Transverse colon (tissue), 4 donors: ENCODE measurements at regions not wholly inside any gene's neighbourhood (a gene's known extent, or its start where the extent isn't known, plus 50 kb on each side); places are given as distances from the start of the nearest gene placed in this dataset.

Experiments
- DNase-seq: peaks from one replicate; pipeline ENCODE4 v3.0.0-alpha.2; 2019
- H3K27ac ChIP-seq, 4 donors: fragments of 200-600 bp; sonication (generic); 2 replicates each; pipeline ENCODE4 v1.5.1; 2016 to 2018; ENCODE audit warnings: inconsistent platforms in 4 of 4
- H3K27me3 ChIP-seq: fragments of 200-600 bp; sonication (generic); 2 replicates; pipeline ENCODE4 v1.5.1; 2017; ENCODE audit warnings: inconsistent platforms
- H3K36me3 ChIP-seq, 4 donors: fragments of 200-600 bp; sonication (generic); 2 replicates each; pipeline ENCODE4 v1.5.1; 2017 to 2019; ENCODE audit warnings: inconsistent platforms in 4 of 4
- H3K4me1 ChIP-seq, 4 donors: fragments of 200-600 bp; sonication (generic); 2 replicates each; pipeline ENCODE4 v1.5.1; 2017 to 2020; ENCODE audit warnings: inconsistent platforms in 4 of 4
- H3K4me3 ChIP-seq, 4 donors: fragments of 200-600 bp; sonication (generic); 1 replicate in 1 of 4; 2 replicates in 3 of 4; pipeline versions ENCODE4 v1.5.1 to v1.6.1; 2017 to 2019; ENCODE audit warnings: inconsistent platforms in 4 of 4
- H3K9me3 ChIP-seq, 2 donors: fragments of 200-600 bp; sonication (generic); 2 replicates each; pipeline ENCODE4 v1.5.1; 2017 to 2019; ENCODE audit warnings: inconsistent platforms in 2 of 2
- EP300 ChIP-seq: sonication (generic); formaldehyde crosslinking; IDR thresholded peaks from one replicate; pipeline ENCODE4 v1.6.1; 2017; ENCODE audit warnings: antibody characterized with exemption, low read depth
- POLR2A ChIP-seq: fragments of 450-650 bp; IDR thresholded peaks from one replicate; pipeline ENCODE4 v1.6.1; 2016; ENCODE audit warnings: antibody characterized with exemption, mild to moderate bottlenecking, moderate library complexity
- POLR2AphosphoS5 ChIP-seq, 3 donors: sonication (generic); formaldehyde crosslinking; IDR thresholded peaks; one replicate each; pipeline ENCODE4 v1.6.1; 2016; ENCODE audit warnings: antibody characterized with exemption in 3 of 3
- WGBS, 2 donors: methylation state at CpG; one replicate each; pipeline ENCODE4 v1.1.5; 2018; ENCODE audit warnings: low coverage in 1 of 2; 5-methylcytosine and 5-hydroxymethylcytosine counted together
- in situ Hi-C, 4 donors: fragments of 200-750 bp; cut with MboI; loops; one replicate each; pipeline versions ENCODE4 v1.15.0 to v1.15.1; 2017; ENCODE audit warnings: low sequenced_read_pairs in 3 of 4, low pct_ligation_motif_present in 1 of 4, low pct_unique_long_range_greater_than_20kb in 1 of 4
- intact Hi-C: fragments of 100-400 bp; cut with DNase I; formaldehyde crosslinking; loops from one replicate; pipeline ENCODE4 v1.15.1; 2023; ENCODE audit warnings: low total_unique reads
- TF ChIP-seq, protein P1 (sequence below), 5 experiments: fragments of 200-600 bp in 3 of 5; fragments of 450-650 bp in 2 of 5; sonication (generic) in 3 of 5; IDR thresholded peaks; 1 replicate in 2 of 5; 2 replicates in 3 of 5; pipeline ENCODE4 v1.5.1; 2016 to 2017; ENCODE audit warnings: antibody characterized with exemption in 5 of 5, inconsistent platforms in 3 of 5, mild to moderate bottlenecking in 2 of 5, moderate library complexity in 1 of 5

DNA sequence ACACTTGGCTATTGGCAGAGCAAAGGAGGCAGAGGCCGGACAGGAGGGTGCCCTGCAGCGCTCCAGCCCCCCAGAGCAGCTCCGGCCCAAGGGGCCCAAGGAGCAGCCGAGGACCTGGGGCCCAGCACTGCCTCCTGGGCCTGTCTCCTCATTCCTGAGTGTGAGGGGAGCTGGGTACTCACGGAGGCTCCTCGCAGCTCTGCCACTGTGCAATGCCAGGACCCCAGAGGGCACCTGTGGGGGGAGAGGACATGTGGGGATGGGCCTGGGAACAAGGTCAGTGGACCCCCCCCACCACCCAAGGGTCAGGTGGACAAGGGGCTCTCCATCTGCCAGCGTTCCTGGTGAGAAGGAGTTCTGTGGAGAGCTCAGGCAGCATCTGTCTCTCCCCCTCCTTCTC is 192.6 kb upstream of the PPP1R26 start:
- no peak for DNase-seq
- Histone ChIP-seq H3K4me3 (no peak overlapping the region), H3K27me3 (peaks cover 11% of the 10 kb centered on the region), H3K4me1 (peaks cover 0 to 4% (median 0%) of the 10 kb centered on the region in 4 donors), H3K36me3 (no peaks in the 10 kb centered on the region), H3K9me3 (no peaks in the 10 kb centered on the region), H3K27ac (no peak overlapping the region)
- intact Hi-C loops = no loop called here
- TF ChIP-seq, protein P1, sequence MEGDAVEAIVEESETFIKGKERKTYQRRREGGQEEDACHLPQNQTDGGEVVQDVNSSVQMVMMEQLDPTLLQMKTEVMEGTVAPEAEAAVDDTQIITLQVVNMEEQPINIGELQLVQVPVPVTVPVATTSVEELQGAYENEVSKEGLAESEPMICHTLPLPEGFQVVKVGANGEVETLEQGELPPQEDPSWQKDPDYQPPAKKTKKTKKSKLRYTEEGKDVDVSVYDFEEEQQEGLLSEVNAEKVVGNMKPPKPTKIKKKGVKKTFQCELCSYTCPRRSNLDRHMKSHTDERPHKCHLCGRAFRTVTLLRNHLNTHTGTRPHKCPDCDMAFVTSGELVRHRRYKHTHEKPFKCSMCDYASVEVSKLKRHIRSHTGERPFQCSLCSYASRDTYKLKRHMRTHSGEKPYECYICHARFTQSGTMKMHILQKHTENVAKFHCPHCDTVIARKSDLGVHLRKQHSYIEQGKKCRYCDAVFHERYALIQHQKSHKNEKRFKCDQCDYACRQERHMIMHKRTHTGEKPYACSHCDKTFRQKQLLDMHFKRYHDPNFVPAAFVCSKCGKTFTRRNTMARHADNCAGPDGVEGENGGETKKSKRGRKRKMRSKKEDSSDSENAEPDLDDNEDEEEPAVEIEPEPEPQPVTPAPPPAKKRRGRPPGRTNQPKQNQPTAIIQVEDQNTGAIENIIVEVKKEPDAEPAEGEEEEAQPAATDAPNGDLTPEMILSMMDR (IDR thresholded peaks at IDR 0.05) = no peak
- no peak for TF ChIP-seq EP300
- no peak for TF ChIP-seq POLR2A
- TF ChIP-seq POLR2AphosphoS5 (IDR thresholded peaks at IDR 0.05) = no peak
- WGBS, 2 donors = 83% methylated on average over 7 of the region's 7 CpGs; no CpG with 5 or more reads in 1 of the 2 donors
- in situ Hi-C loops = no loop called here

DNA sequence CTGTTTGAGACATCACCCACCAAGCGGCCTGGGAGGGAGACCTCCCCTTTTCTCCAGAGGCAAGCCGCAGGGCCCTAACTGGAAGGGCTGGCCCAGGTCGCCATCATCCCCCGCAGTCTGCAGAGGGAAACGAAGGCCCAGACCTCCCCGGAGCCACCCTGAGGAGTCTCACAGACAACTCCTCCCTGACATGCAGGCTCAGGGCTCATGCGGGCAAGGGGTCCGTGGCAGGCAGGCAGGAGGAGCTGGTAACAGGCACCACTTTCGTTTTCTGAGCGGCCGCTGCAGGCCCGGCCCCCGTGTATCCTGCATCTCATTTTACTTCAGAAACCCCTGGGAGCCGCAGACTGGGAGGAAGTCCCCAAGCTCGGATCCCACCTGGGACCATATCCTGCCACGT is 192.0 kb upstream of the PPP1R26 start:
- Histone ChIP-seq H3K4me3 (no peak overlapping the region), H3K27ac (no peak overlapping the region), H3K36me3 (no peaks in the 10 kb centered on the region), H3K27me3 (peaks cover 11% of the 10 kb centered on the region), H3K4me1 (no peaks in the 10 kb centered on the region), H3K9me3 (no peaks in the 10 kb centered on the region)
- TF ChIP-seq EP300 (no peak), POLR2A (no peak), POLR2AphosphoS5 (IDR thresholded peaks at IDR 0.05) (no peak)
- TF ChIP-seq, protein P1 (IDR thresholded peaks at IDR 0.05) = no peak
- no peak for DNase-seq
- 57 to 87% methylated on average over 1 to 16 of the region's 16 CpGs for WGBS, 2 donors
- in situ Hi-C loops (no loop called here), intact Hi-C loops (no loop called here)

DNA sequence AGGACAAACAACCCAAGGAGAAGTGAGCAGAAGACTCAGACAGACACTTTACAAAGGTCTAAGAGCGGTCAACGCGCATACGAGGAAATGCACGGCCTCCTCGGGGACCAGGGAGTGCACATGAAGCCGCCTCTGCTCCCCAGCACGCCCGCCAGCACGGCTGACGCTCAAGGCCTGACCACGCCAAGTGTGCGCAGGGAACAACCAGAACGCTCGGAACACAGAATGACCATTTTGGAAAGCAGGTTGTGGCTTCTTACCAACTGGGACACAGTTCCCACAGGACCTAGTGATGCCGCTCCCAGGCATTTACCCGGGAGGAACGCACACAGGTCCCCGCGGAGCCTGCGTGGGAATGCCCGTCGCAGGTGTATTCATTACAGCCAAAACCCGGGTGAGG is 191.5 kb upstream of the PPP1R26 start:
- H3K4me3 ChIP-seq = no peak overlapping the region
- no peaks in the 10 kb centered on the region for H3K9me3 ChIP-seq
- no peak for DNase-seq
- peaks cover 11% of the 10 kb centered on the region for H3K27me3 ChIP-seq
- in situ Hi-C loops (no loop called here), intact Hi-C loops (no loop called here)
- no peaks in the 10 kb centered on the region for H3K4me1 ChIP-seq
- TF ChIP-seq, protein P1 (IDR thresholded peaks at IDR 0.05) = no peak
- no peak for TF ChIP-seq EP300
- no peak for TF ChIP-seq POLR2AphosphoS5 (IDR thresholded peaks at IDR 0.05)
- TF ChIP-seq POLR2A = no peak
- 91% methylated on average over 24 of the region's 24 CpGs; no CpG with 5 or more reads in 1 of the 2 donors for WGBS, 2 donors
- no peaks in the 10 kb centered on the region for H3K36me3 ChIP-seq
- H3K27ac ChIP-seq = no peak overlapping the region

DNA sequence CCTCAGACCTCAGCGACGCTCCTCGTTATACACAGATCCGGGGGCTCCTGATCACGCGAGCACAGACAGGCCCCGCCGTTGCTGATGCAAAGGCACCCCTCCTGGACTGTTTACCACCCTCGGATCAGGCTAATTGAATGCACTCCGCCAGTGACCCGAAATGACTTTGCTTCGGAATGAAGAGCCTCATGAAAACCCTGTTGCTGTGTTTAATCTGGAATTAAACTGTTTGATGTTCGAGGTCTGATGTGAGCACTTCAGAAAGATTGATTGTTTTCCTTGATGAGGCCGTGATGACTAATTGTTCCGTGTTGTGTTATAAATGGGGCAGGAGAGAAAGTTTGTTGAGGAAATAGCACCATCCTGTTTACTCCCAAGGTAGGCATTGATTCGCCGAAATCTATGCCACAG is 190.5 kb upstream of the PPP1R26 start:
- Histone ChIP-seq H3K27me3 (peaks cover 11% of the 10 kb centered on the region), H3K27ac (no peak overlapping the region), H3K4me3 (no peak overlapping the region), H3K9me3 (no peaks in the 10 kb centered on the region), H3K36me3 (no peaks in the 10 kb centered on the region), H3K4me1 (no peaks in the 10 kb centered on the region)
- TF ChIP-seq EP300 (no peak), POLR2AphosphoS5 (IDR thresholded peaks at IDR 0.05) (no peak), POLR2A (no peak)
- TF ChIP-seq, protein P1 (IDR thresholded peaks at IDR 0.05) = no peak
- 37% methylated on average over 17 of the region's 17 CpGs; no CpG with 5 or more reads in 1 of the 2 donors for WGBS, 2 donors
- intact Hi-C loops (no loop called here), in situ Hi-C loops (no loop called here)
- DNase-seq = no peak
